Hepatocyte (in vitro differentiated cells): ENCODE measurements at regions not wholly inside any gene's neighbourhood (a gene's known extent, or its start where the extent isn't known, plus 50 kb on each side); places are given as distances from the start of the nearest gene placed in this dataset.

Experiments
- EZH2 ChIP-seq: fragments of 200-600 bp; sonication (generic); IDR thresholded peaks from 2 replicates; pipeline ENCODE4 v1.6.1; 2016; ENCODE audit warnings: antibody characterized with exemption, mild to moderate bottlenecking, borderline replicate concordance
- TF ChIP-seq, protein P1 (sequence below): fragments of 200-600 bp; sonication (generic); IDR thresholded peaks from 2 replicates; pipeline ENCODE4 v1.5.1; 2016; ENCODE audit warnings: antibody characterized with exemption, mild to moderate bottlenecking; ENCODE audit not compliant: poor library complexity

DNA sequence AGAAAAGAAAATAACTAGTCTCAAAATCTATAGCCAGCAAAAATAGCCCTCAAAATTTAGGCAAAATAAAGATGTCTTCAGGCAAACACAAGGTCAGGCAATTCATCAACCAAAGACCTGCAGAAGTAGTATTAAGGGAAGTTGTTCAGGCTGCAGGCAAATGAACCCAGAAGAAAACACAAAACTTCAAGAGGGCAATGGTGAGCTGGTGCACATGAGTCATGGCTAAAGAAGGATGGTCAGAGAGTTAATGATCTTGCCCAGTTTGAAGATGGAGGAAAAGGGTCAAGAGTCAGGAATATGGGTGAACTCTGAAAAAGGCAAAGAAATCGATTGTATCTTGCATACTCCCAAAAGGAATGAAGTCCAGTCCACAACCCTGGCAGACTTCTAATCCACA lies 83.1 kb upstream of the FAT4 start:
- TF ChIP-seq, protein P1, sequence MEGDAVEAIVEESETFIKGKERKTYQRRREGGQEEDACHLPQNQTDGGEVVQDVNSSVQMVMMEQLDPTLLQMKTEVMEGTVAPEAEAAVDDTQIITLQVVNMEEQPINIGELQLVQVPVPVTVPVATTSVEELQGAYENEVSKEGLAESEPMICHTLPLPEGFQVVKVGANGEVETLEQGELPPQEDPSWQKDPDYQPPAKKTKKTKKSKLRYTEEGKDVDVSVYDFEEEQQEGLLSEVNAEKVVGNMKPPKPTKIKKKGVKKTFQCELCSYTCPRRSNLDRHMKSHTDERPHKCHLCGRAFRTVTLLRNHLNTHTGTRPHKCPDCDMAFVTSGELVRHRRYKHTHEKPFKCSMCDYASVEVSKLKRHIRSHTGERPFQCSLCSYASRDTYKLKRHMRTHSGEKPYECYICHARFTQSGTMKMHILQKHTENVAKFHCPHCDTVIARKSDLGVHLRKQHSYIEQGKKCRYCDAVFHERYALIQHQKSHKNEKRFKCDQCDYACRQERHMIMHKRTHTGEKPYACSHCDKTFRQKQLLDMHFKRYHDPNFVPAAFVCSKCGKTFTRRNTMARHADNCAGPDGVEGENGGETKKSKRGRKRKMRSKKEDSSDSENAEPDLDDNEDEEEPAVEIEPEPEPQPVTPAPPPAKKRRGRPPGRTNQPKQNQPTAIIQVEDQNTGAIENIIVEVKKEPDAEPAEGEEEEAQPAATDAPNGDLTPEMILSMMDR = no peak
- TF ChIP-seq EZH2 = no peak
